HCT116 (cell line): ENCODE measurements at regions not wholly inside any gene's neighbourhood (a gene's known extent, or its start where the extent isn't known, plus 50 kb on each side); places are given as distances from the start of the nearest gene placed in this dataset.

Experiments used
- ATAC-seq: fragments of 200-7000 bp; cut with Tn5 transposase; 2 replicates; pipeline ENCODE4 v1.9.1; 2020; ENCODE audit warnings: mild to moderate bottlenecking, moderate library complexity
- BruUV-seq: library from RNA; stranded (reverse); fragments of 400-500 nt; replicated peaks from 2 replicates; lab custom pipeline; 2021; lab: Mats Ljungman, UMichigan
- CTCF ChIA-PET: fragments of 300-600 bp; sonication (Branson Sonifier 250); formaldehyde crosslinking; loops from one replicate; lab custom pipeline; 2021; ENCODE audit warnings: antibody characterized with exemption; lab: Charles Lee
- POLR2A ChIA-PET: fragments of 300-600, 350-600 bp; sonication (Branson Sonifier 250); formaldehyde crosslinking; loops from one replicate; lab custom pipeline; 2021; ENCODE audit warnings: antibody characterized with exemption; lab: Charles Lee
- RAD21 ChIA-PET, 2 experiments: fragments of 300-600 bp; sonication (Branson Sonifier 250); formaldehyde crosslinking; loops; one replicate each; lab custom pipeline; 2023; ENCODE audit warnings: low total read pairs in 2 of 2; ENCODE audit not compliant: uncharacterized antibody in 2 of 2, unreplicated experiment in 2 of 2, low non-redundant PET in 1 of 2; lab: Charles Lee
- DNase-seq: peaks from one replicate; pipeline ENCODE4 v3.0.0-alpha.2; 2010; ENCODE audit warnings: low read depth, low spot score
- H2AFZ ChIP-seq: fragments of 200-600 bp; shearing (Covaris generic), sonication (generic); 2 replicates; pipeline ENCODE4 v1.6.1; 2017; ENCODE audit warnings: low read depth, mixed run types, mixed read lengths, antibody characterized with exemption, low read length; ENCODE audit not compliant: poor library complexity, severe bottlenecking
- H3K27ac ChIP-seq: 2 replicates; pipeline ENCODE4 v1.5.1; 2012; ENCODE audit warnings: low read depth, low read length
- H3K27me3 ChIP-seq: fragments of 200-600 bp; sonication (generic); 2 replicates; pipeline ENCODE4 v1.6.1; 2016; ENCODE audit warnings: mixed run types, low read length, mixed read lengths; ENCODE audit not compliant: insufficient read depth
- H3K36me3 ChIP-seq, 2 experiments: fragments of 200-500 bp in 1 of 2; fragments of 200-600 bp in 1 of 2; sonication (Bioruptor generic) in 1 of 2; sonication (generic) in 1 of 2; 2 replicates each; pipeline versions ENCODE4 v1.5.1 to v1.6.1; 2014 to 2016; ENCODE audit warnings: low read length in 2 of 2, inconsistent platforms in 1 of 2, mixed read lengths in 1 of 2, mixed run types in 1 of 2; ENCODE audit not compliant: insufficient read depth in 2 of 2, control insufficient read depth in 1 of 2
- H3K4me1 ChIP-seq, 2 experiments: fragments of 200-600 bp in 1 of 2; sonication (generic) in 1 of 2; 2 replicates each; pipeline versions ENCODE4 v1.5.1 to v1.6.1; 2012 to 2017; ENCODE audit warnings: low read length in 2 of 2, inconsistent platforms in 1 of 2, mild to moderate bottlenecking in 1 of 2, mixed read lengths in 1 of 2, mixed run types in 1 of 2, moderate library complexity in 1 of 2; ENCODE audit not compliant: insufficient read depth in 2 of 2, control insufficient read depth in 1 of 2
- H3K4me2 ChIP-seq: fragments of 200-600 bp; sonication (generic); 2 replicates; pipeline ENCODE4 v1.6.1; 2017; ENCODE audit warnings: mixed run types, low read length, mixed read lengths
- H3K4me3 ChIP-seq, 2 experiments: fragments of 200-600 bp in 1 of 2; sonication (generic) in 1 of 2; replicated peaks in 1 of 2; 2 replicates each; pipeline ENCODE4 v1.5.1; 2011 to 2016; ENCODE audit warnings: low read length in 2 of 2, control low read depth in 1 of 2, low read depth in 1 of 2, mild to moderate bottlenecking in 1 of 2, mixed read lengths in 1 of 2, mixed run types in 1 of 2
- H3K79me2 ChIP-seq: fragments of 200-600 bp; sonication (generic); 2 replicates; pipeline ENCODE4 v1.6.1; 2017; ENCODE audit warnings: mild to moderate bottlenecking, mixed run types, low read length, moderate library complexity, mixed read lengths; ENCODE audit not compliant: insufficient read depth
- H3K9ac ChIP-seq: fragments of 200-600 bp; sonication (generic); 2 replicates; pipeline ENCODE4 v1.6.1; 2016; ENCODE audit warnings: low read length, mixed read lengths
- H3K9me2 ChIP-seq: fragments of 200-600 bp; sonication (generic), shearing (Covaris generic); 2 replicates; pipeline ENCODE4 v1.6.1; 2017; ENCODE audit warnings: mixed run types, mild to moderate bottlenecking, moderate library complexity; ENCODE audit not compliant: insufficient read depth
- H3K9me3 ChIP-seq, 2 experiments: fragments of 200-500 bp in 1 of 2; fragments of 200-600 bp in 1 of 2; sonication (Bioruptor generic) in 1 of 2; sonication (generic) in 1 of 2; 2 replicates each; pipeline ENCODE4 v1.6.1; 2014 to 2017; ENCODE audit warnings: low read length in 2 of 2, mixed read lengths in 2 of 2, inconsistent platforms in 1 of 2, low read depth in 1 of 2, mild to moderate bottlenecking in 1 of 2, mixed run types in 1 of 2, moderate library complexity in 1 of 2; ENCODE audit not compliant: control insufficient read depth in 1 of 2, insufficient read depth in 1 of 2
- H4K20me1 ChIP-seq: fragments of 200-600 bp; sonication (generic), shearing (Covaris generic); 2 replicates; pipeline ENCODE4 v1.6.1; 2017; ENCODE audit warnings: mixed run types, mild to moderate bottlenecking, moderate library complexity; ENCODE audit not compliant: insufficient read depth
- ATF3 ChIP-seq: IDR thresholded peaks from 2 replicates; pipeline ENCODE4 v1.6.1; 2012
- CBX3 ChIP-seq: IDR thresholded peaks from 2 replicates; pipeline ENCODE4 v1.6.1; 2012; ENCODE audit warnings: low read depth
- CEBPB ChIP-seq: IDR thresholded peaks from 2 replicates; pipeline ENCODE4 v1.6.1; 2012; ENCODE audit warnings: low read depth
- EGR1 ChIP-seq: IDR thresholded peaks from 2 replicates; pipeline ENCODE4 v1.6.1; 2012; ENCODE audit warnings: low read depth
- ELF1 ChIP-seq: IDR thresholded peaks from 2 replicates; pipeline ENCODE4 v1.6.1; 2012; ENCODE audit warnings: low read depth, borderline replicate concordance
- EZH2 ChIP-seq: fragments of 200-600 bp; sonication (generic); IDR thresholded peaks from 2 replicates; pipeline ENCODE4 v1.6.1; 2017; ENCODE audit warnings: antibody characterized with exemption, mixed run types
- EZH2phosphoT487 ChIP-seq: fragments of 200-600 bp; IDR thresholded peaks from 2 replicates; pipeline ENCODE4 v1.6.1; 2018; ENCODE audit warnings: antibody characterized with exemption, borderline replicate concordance
- FOSL1 ChIP-seq: IDR thresholded peaks from 2 replicates; pipeline ENCODE4 v1.6.1; 2012; ENCODE audit warnings: low read depth
- MAX ChIP-seq: IDR thresholded peaks from 2 replicates; pipeline ENCODE4 v1.6.1; 2012
- POLR2A ChIP-seq: IDR thresholded peaks from 2 replicates; pipeline ENCODE4 v1.7.0; 2011; ENCODE audit warnings: borderline replicate concordance; ENCODE audit not compliant: insufficient read depth, insufficient read length; ENCODE audit errors: extremely low read depth
- POLR2AphosphoS5 ChIP-seq: IDR thresholded peaks from 2 replicates; pipeline ENCODE4 v1.6.1; 2011; ENCODE audit warnings: mild to moderate bottlenecking, low read depth, low read length, moderate library complexity
- RAD21 ChIP-seq: IDR thresholded peaks from 2 replicates; pipeline ENCODE4 v1.6.1; 2012; ENCODE audit warnings: low read depth, mild to moderate bottlenecking
- SIN3A ChIP-seq: IDR thresholded peaks from 2 replicates; pipeline ENCODE4 v1.6.1; 2012; ENCODE audit warnings: low read depth
- SP1 ChIP-seq: IDR thresholded peaks from 2 replicates; pipeline ENCODE4 v1.6.1; 2012; ENCODE audit warnings: low read depth
- SRF ChIP-seq: IDR thresholded peaks from 2 replicates; pipeline ENCODE4 v1.6.1; 2012; ENCODE audit warnings: low read depth
- TCF7L2 ChIP-seq: IDR thresholded peaks from 2 replicates; pipeline ENCODE4 v1.7.0; 2011; ENCODE audit warnings: borderline replicate concordance, inconsistent platforms; ENCODE audit not compliant: insufficient read depth, insufficient read length; ENCODE audit errors: extremely low read depth
- YY1 ChIP-seq: IDR thresholded peaks from 2 replicates; pipeline ENCODE4 v1.6.1; 2011; ENCODE audit warnings: low read length, low read depth, moderate library complexity, mild to moderate bottlenecking; ENCODE audit not compliant: insufficient replicate concordance; ENCODE audit errors: extremely low read depth
- ZBTB33 ChIP-seq: IDR thresholded peaks from 2 replicates; pipeline ENCODE4 v1.6.1; 2011; ENCODE audit warnings: mild to moderate bottlenecking, low read length, moderate library complexity; ENCODE audit not compliant: insufficient replicate concordance; ENCODE audit errors: extremely low read depth
- ZFX ChIP-seq: fragments of 450-650 bp; IDR thresholded peaks from 2 replicates; pipeline ENCODE4 v1.6.1; 2017
- intact Hi-C: fragments of 100-400 bp; cut with micrococcal nuclease; formaldehyde crosslinking; loops from 2 replicates; pipeline ENCODE4 v1.10.0; 2022

GRCh38 chr21:35408401-35408800 lies 359.3 kb upstream of the RUNX1 start:
- Histone ChIP-seq H2AFZ (no peak overlapping the region), H3K36me3 (no peaks in the 10 kb centered on the region), H3K27ac (no peak overlapping the region), H4K20me1 (no peaks in the 10 kb centered on the region), H3K9me3 (no peaks in the 10 kb centered on the region), H3K27me3 (no peaks in the 10 kb centered on the region), H3K4me3 (no peak overlapping the region), H3K4me2 (no peak overlapping the region), H3K79me2 (no peaks in the 10 kb centered on the region), H3K9me2 (no peaks in the 10 kb centered on the region), H3K9ac (no peak overlapping the region), H3K4me1 (no peaks in the 10 kb centered on the region)
- intact Hi-C loops = no loop called here
- no TSS peak for BruUV-seq
- TF ChIP-seq SRF (no peak), ATF3 (no peak), EZH2 (no peak)
- POLR2A ChIA-PET = no interaction called here
- RAD21 ChIA-PET = no interaction called here
- DNase-seq (no peak), ATAC-seq (no peak)
- CTCF ChIA-PET = no interaction called here

GRCh38 chr21:35406635-35407034 lies 357.5 kb upstream of the RUNX1 start:
- ChIA-PET RAD21 (no interaction called here), CTCF (no interaction called here), POLR2A (no interaction called here)
- no peaks in the 10 kb centered on the region for H4K20me1 ChIP-seq
- no peaks in the 10 kb centered on the region for H3K36me3 ChIP-seq
- ATAC-seq (no peak), DNase-seq (no peak)
- H3K27me3 ChIP-seq = no peaks in the 10 kb centered on the region
- H3K4me1 ChIP-seq = peaks cover 0 to under 1% of the 10 kb centered on the region in 2 experiments; a peak in 1 of 4 replicates
- H3K4me3 ChIP-seq = no peak overlapping the region
- no peaks in the 10 kb centered on the region for H3K79me2 ChIP-seq
- no peak overlapping the region for H3K4me2 ChIP-seq
- intact Hi-C loops = no loop called here
- no peak overlapping the region for H3K27ac ChIP-seq
- H3K9me3 ChIP-seq = no peaks in the 10 kb centered on the region
- H3K9me2 ChIP-seq = no peaks in the 10 kb centered on the region
- no peak overlapping the region for H2AFZ ChIP-seq
- no peak overlapping the region for H3K9ac ChIP-seq
- BruUV-seq = no TSS peak
- TF ChIP-seq POLR2AphosphoS5 = no peak
- TF ChIP-seq EGR1 = no peak
- TF ChIP-seq FOSL1 = no peak
- no peak for TF ChIP-seq EZH2phosphoT487
- no peak for TF ChIP-seq SP1
- no peak for TF ChIP-seq MAX
- TF ChIP-seq CEBPB = no peak
- no peak for TF ChIP-seq POLR2A
- no peak for TF ChIP-seq ELF1
- no peak for TF ChIP-seq CBX3
- TF ChIP-seq ZBTB33 = no peak
- no peak for TF ChIP-seq RAD21
- TF ChIP-seq TCF7L2 = no peak
- TF ChIP-seq SRF = no peak
- TF ChIP-seq YY1 = no peak
- no peak for TF ChIP-seq SIN3A
- TF ChIP-seq EZH2 = no peak
- no peak for TF ChIP-seq ZFX
